HG03060 (cell line): ENCODE measurements at regions not wholly inside any gene's neighbourhood (a gene's known extent, or its start where the extent isn't known, plus 50 kb on each side); places are given as distances from the start of the nearest gene placed in this dataset.

Source experiments
- ATAC-seq: cut with Tn5 transposase; IDR thresholded peaks from one replicate; pipeline ENCODE4 v1.9.1; 2021; ENCODE audit warnings: low read depth, moderate number of reproducible peaks; ENCODE audit not compliant: unreplicated experiment

- ATAC-seq: no peak
Measured at GRCh38 chr17:77859035-77859810, 99.3 kb upstream of the TNRC6C start.

- ATAC-seq: no peak
Measured at GRCh38 chr17:77861133-77861695, 97.3 kb upstream of the TNRC6C start.

- ATAC-seq: no peak
Measured at GRCh38 chr17:77861981-77862645, 96.4 kb upstream of the TNRC6C start.

- ATAC-seq: no peak
Measured at GRCh38 chr17:77862890-77863813, 95.4 kb upstream of the TNRC6C start.

GRCh38 chr17:77863814-77864161, 94.7 kb upstream of the TNRC6C start:
- no peak for ATAC-seq

GRCh38 chr17:77864234-77865111, 94.0 kb upstream of the TNRC6C start:
- ATAC-seq: no peak

GRCh38 chr17:77865112-77865611, 93.3 kb upstream of the TNRC6C start:
- ATAC-seq: no peak

- no peak for ATAC-seq
Measured at GRCh38 chr17:77865716-77866115, 92.8 kb upstream of the TNRC6C start.

GRCh38 chr17:77867308-77867781, 91.2 kb upstream of the TNRC6C start:
- no peak for ATAC-seq

GRCh38 chr17:77867976-77868713, 90.4 kb upstream of the TNRC6C start:
- ATAC-seq: no peak

GRCh38 chr17:77869041-77869599, 89.4 kb upstream of the TNRC6C start:
- no peak for ATAC-seq

GRCh38 chr17:77869665-77870132, 88.8 kb upstream of the TNRC6C start:
- ATAC-seq: peak; percentile 79

- no peak for ATAC-seq
Measured at GRCh38 chr17:77872199-77872598, 86.3 kb upstream of the TNRC6C start.

- no peak for ATAC-seq
Measured at GRCh38 chr17:77872714-77873499, 85.6 kb upstream of the TNRC6C start.

GRCh38 chr17:77873500-77874302, 84.8 kb upstream of the TNRC6C start:
- ATAC-seq: no peak

GRCh38 chr17:77874303-77875050, 84.0 kb upstream of the TNRC6C start:
- no peak for ATAC-seq
